Neuronal stem cell (in vitro differentiated cells): ENCODE measurements at regions not wholly inside any gene's neighbourhood (a gene's known extent, or its start where the extent isn't known, plus 50 kb on each side); places are given as distances from the start of the nearest gene placed in this dataset.
"Not testable (repeated sequence)": the region's sequence is repeated elsewhere in the genome, so short reads cannot be mapped to it uniquely, and the experiment has no call there.

Source experiments
- DNase-seq: peaks from one replicate; pipeline ENCODE4 v3.0.0-alpha.2; 2013; ENCODE audit warnings: low spot score
- H2AFZ ChIP-seq: one replicate; pipeline ENCODE4 v1.6.1; 2013; ENCODE audit warnings: mild to moderate bottlenecking, low read length, inconsistent platforms
- H2AK5ac ChIP-seq: 2 replicates; pipeline ENCODE4 v1.6.1; 2013; ENCODE audit warnings: low read depth, mild to moderate bottlenecking, inconsistent platforms, low read length, moderate library complexity, mixed read lengths
- H2BK120ac ChIP-seq: 2 replicates; pipeline ENCODE4 v1.6.1; 2013; ENCODE audit warnings: low read depth, mild to moderate bottlenecking, inconsistent platforms, low read length, moderate library complexity, mixed read lengths
- H2BK12ac ChIP-seq: one replicate; pipeline ENCODE4 v1.6.1; 2013; ENCODE audit warnings: low read length, inconsistent platforms
- H2BK15ac ChIP-seq: 2 replicates; pipeline ENCODE4 v1.6.1; 2013; ENCODE audit warnings: mild to moderate bottlenecking, low read length, inconsistent platforms, mixed read lengths
- H2BK5ac ChIP-seq: one replicate; pipeline ENCODE4 v1.6.1; 2013; ENCODE audit warnings: inconsistent platforms, mild to moderate bottlenecking, low read length, moderate library complexity
- H3K14ac ChIP-seq: one replicate; pipeline ENCODE4 v1.6.1; 2013; ENCODE audit warnings: low read length, inconsistent platforms
- H3K18ac ChIP-seq: 2 replicates; pipeline ENCODE4 v1.6.1; 2013; ENCODE audit warnings: low read length, inconsistent platforms
- H3K23ac ChIP-seq: 2 replicates; pipeline ENCODE4 v1.6.1; 2013; ENCODE audit warnings: low read depth, mild to moderate bottlenecking, mixed read lengths, low read length, inconsistent platforms; ENCODE audit not compliant: poor library complexity
- H3K27ac ChIP-seq: replicated peaks from 3 replicates; pipeline ENCODE4 v1.5.1; 2013; ENCODE audit warnings: low read length, inconsistent platforms
- H3K27me3 ChIP-seq, 3 experiments: 2 replicates each; pipeline ENCODE4 v1.6.1; 2013; ENCODE audit warnings: low read length in 3 of 3, mild to moderate bottlenecking in 2 of 3, inconsistent platforms in 1 of 3, low read depth in 1 of 3, mixed read lengths in 1 of 3, moderate library complexity in 1 of 3; ENCODE audit not compliant: control insufficient read depth in 3 of 3, insufficient read depth in 3 of 3
- H3K36me3 ChIP-seq, 2 donors: replicated peaks in 1 of 2; 2 replicates each; pipeline ENCODE4 v1.6.1; 2013; ENCODE audit warnings: low read length in 2 of 2; ENCODE audit not compliant: control insufficient read depth in 2 of 2, insufficient read depth in 2 of 2
- H3K4ac ChIP-seq: 2 replicates; pipeline ENCODE4 v1.6.1; 2013; ENCODE audit warnings: inconsistent platforms, mild to moderate bottlenecking, low read length, moderate library complexity
- H3K4me1 ChIP-seq, 2 donors: 1 replicate in 1 of 2; 2 replicates in 1 of 2; pipeline ENCODE4 v1.6.1; 2013; ENCODE audit warnings: low read length in 2 of 2, low read depth in 1 of 2; ENCODE audit not compliant: control insufficient read depth in 2 of 2, insufficient read depth in 1 of 2
- H3K4me2 ChIP-seq: one replicate; pipeline ENCODE4 v1.6.1; 2013; ENCODE audit warnings: mild to moderate bottlenecking, low read length, inconsistent platforms; ENCODE audit not compliant: insufficient read depth, poor library complexity, severe bottlenecking
- H3K4me3 ChIP-seq, 2 donors: 2 replicates each; pipeline ENCODE4 v1.5.1; 2013; ENCODE audit warnings: low read length in 2 of 2, mild to moderate bottlenecking in 2 of 2, inconsistent platforms in 1 of 2, moderate library complexity in 1 of 2
- H3K79me1 ChIP-seq: one replicate; pipeline ENCODE4 v1.6.1; 2013; ENCODE audit warnings: low read depth, mild to moderate bottlenecking, inconsistent platforms, low read length, moderate library complexity
- H3K9ac ChIP-seq: one replicate; pipeline ENCODE4 v1.6.1; 2013; ENCODE audit warnings: mild to moderate bottlenecking, low read depth, low read length, inconsistent platforms; ENCODE audit not compliant: poor library complexity
- H3K9me3 ChIP-seq, 2 donors: replicated peaks in 1 of 2; 2 replicates each; pipeline versions ENCODE3 to v1.6.1; 2013; ENCODE audit warnings: low read length in 2 of 2, mild to moderate bottlenecking in 2 of 2, inconsistent platforms in 1 of 2, low read depth in 1 of 2, mixed read lengths in 1 of 2, moderate library complexity in 1 of 2; ENCODE audit not compliant: control insufficient read depth in 2 of 2, insufficient read depth in 1 of 2
- H4K8ac ChIP-seq: one replicate; pipeline ENCODE4 v1.6.1; 2013; ENCODE audit warnings: low read depth, mild to moderate bottlenecking, inconsistent platforms, low read length, moderate library complexity
- H4K91ac ChIP-seq: one replicate; pipeline ENCODE4 v1.6.1; 2013; ENCODE audit warnings: low read length, low read depth, mild to moderate bottlenecking, inconsistent platforms; ENCODE audit not compliant: poor library complexity
- WGBS, 2 donors: extraction: QIAGEN DNeasy Blood & Tissue Kit; methylation state at CpG; one replicate each; pipeline ENCODE4 v1.1.7; 2013; ENCODE audit warnings: missing lambda C conversion rate in 2 of 2, mixed read lengths in 1 of 2; ENCODE audit not compliant: insufficient read length in 2 of 2, insufficient replicate concordance in 1 of 2; ENCODE audit errors: extremely low coverage in 2 of 2; 5-methylcytosine and 5-hydroxymethylcytosine counted together

DNA sequence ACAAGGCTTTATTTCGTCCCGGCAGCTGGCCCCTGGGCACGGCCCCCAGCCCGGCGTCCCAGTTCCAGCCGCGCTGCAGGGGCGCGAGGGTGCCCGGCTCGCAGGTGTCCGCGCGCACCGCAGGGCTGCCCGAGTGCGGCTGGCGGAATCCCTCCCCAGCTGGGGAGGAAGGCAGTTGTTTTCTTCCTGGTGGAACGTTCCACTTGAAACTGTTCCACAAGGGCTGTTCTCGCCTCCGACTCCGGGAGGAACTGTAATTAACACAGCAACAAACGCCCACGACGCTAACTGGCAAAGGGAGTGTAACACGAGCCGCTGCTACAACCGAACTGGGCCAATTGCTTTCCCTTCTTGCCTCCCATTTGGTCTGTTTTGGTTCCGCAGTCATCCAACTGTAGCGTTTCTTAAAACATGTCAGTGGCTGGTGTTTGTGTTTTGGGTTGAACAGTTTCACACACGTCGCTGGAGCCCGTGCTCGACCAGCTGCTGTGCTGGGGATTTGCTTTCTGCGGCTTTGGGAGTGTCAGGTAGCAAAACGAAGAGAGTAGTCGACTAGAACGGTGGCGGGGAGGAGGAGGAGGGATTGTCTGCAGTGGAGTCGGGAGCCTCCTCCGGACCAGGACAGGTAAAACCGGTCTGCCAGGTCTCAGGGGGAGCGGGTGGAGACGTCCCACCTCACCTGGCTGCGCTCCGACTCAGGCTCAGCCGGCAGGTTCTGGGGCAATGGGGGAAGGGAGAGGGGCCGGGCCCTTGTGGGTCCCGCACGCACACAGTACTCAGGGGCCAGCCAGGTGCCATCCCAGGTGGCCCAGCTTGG lies 131.6 kb upstream of the NIPBL start:
- H3K27ac ChIP-seq = no peak overlapping the region
- no peaks in the 10 kb centered on the region for H3K79me1 ChIP-seq
- no peak overlapping the region for H4K8ac ChIP-seq
- peak overlapping the region; percentile 25 for H2BK15ac ChIP-seq
- H3K18ac ChIP-seq = peak overlapping the region; percentile 23
- peak overlapping the region; percentile 38 for H3K9ac ChIP-seq
- peak overlapping the region; percentile 94 for H3K4me2 ChIP-seq
- no peak overlapping the region for H2BK120ac ChIP-seq
- H3K36me3 ChIP-seq = no peaks in the 10 kb centered on the region
- H3K4me3 ChIP-seq = peak overlapping the region; percentile 46 to 81
- H3K23ac ChIP-seq = no peak overlapping the region
- no peak overlapping the region for H2BK12ac ChIP-seq
- H2AK5ac ChIP-seq = no peak overlapping the region
- no peak overlapping the region for H3K4ac ChIP-seq
- no peaks in the 10 kb centered on the region for H3K9me3 ChIP-seq
- H3K4me1 ChIP-seq = peaks cover 3 to 9% of the 10 kb centered on the region in 2 donors
- no peak overlapping the region for H4K91ac ChIP-seq
- H3K14ac ChIP-seq = no peak overlapping the region
- H2AFZ ChIP-seq = peak overlapping the region; percentile 90
- peak; percentile 70 for DNase-seq
- no CpG with 5 or more reads among the region's 50 CpGs for WGBS, 2 donors
- no peak overlapping the region for H2BK5ac ChIP-seq
- H3K27me3 ChIP-seq = peaks cover 0 to 70% (median 22%) of the 10 kb centered on the region in 3 experiments

DNA sequence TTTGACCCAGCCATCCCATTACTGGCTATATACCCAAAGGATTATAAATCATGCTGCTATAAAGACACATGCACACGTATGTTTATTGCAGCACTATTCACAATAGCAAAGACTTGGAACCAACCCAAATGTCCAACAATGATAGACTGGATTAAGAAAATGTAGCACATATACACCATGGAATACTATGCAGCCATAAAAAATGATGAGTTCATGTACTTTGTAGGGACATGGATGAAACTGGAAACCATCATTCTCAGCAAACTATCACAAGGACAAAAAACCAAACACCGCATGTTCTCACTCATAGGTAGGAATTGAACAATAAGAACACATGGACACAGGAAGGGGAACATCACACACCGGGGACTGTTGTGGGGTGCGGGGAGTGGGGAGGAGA lies 128.8 kb upstream of the NIPBL start:
- H3K27me3 ChIP-seq = peaks cover 0 to 55% (median 22%) of the 10 kb centered on the region in 3 experiments
- H3K9ac ChIP-seq = not testable (repeated sequence)
- WGBS, 2 donors = no CpG with 5 or more reads among the region's 4 CpGs

DNA sequence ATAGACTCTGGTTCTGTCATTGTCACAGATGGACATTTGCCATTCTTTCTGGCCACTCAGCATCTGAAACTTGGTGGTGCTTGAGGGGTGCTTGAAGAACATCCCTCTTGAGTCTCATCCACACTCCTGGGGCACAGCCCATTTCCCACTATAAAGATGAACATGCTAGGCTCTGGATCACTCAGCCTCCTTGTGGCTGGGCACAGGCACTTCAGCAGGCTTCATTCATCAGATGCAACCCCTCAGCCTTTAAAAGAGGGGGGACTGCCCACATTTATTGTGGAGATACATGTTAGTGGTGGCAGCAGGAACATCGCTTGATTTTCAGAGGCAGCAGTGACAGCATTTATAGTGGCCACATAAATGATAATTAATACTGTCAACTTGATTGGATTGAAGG lies 124.7 kb upstream of the NIPBL start:
- Histone ChIP-seq H3K36me3 (no peaks in the 10 kb centered on the region), H3K27me3 (peaks cover 0 to 35% (median 0%) of the 10 kb centered on the region in 3 experiments), H2BK120ac (no peak overlapping the region), H3K27ac (no peak overlapping the region), H3K4ac (no peak overlapping the region), H3K9ac (no peak overlapping the region), H3K4me3 (no peak overlapping the region), H3K4me2 (no peak overlapping the region), H3K23ac (no peak overlapping the region), H2BK15ac (no peak overlapping the region), H4K8ac (no peak overlapping the region), H2AFZ (no peak overlapping the region), H3K4me1 (no peaks in the 10 kb centered on the region), H2AK5ac (no peak overlapping the region), H4K91ac (no peak overlapping the region), H3K18ac (no peak overlapping the region), H3K79me1 (no peaks in the 10 kb centered on the region), H3K14ac (no peak overlapping the region), H2BK12ac (no peak overlapping the region), H3K9me3 (no peaks in the 10 kb centered on the region), H2BK5ac (no peak overlapping the region)
- WGBS, 2 donors = no CpG with 5 or more reads among the region's 1 CpG
- DNase-seq = no peak

More for the DNA sequence above, 128.8 kb upstream of the NIPBL start:
- not testable (repeated sequence) for H2BK12ac ChIP-seq, H4K91ac ChIP-seq, H2AFZ ChIP-seq, H3K4me2 ChIP-seq, H4K8ac ChIP-seq, H2AK5ac ChIP-seq, H3K4me1 ChIP-seq, H2BK15ac ChIP-seq, H3K27ac ChIP-seq, H3K18ac ChIP-seq, H3K23ac ChIP-seq, DNase-seq, H3K36me3 ChIP-seq, H3K4ac ChIP-seq, H3K4me3 ChIP-seq, H2BK5ac ChIP-seq, H3K14ac ChIP-seq, H2BK120ac ChIP-seq, H3K79me1 ChIP-seq, H3K9me3 ChIP-seq

GRCh38 chr5:36755342-36755741 lies 121.2 kb upstream of the NIPBL start:
- no peak overlapping the region for H3K23ac ChIP-seq
- no peak overlapping the region for H3K14ac ChIP-seq
- no peak overlapping the region for H3K18ac ChIP-seq
- H3K9ac ChIP-seq = no peak overlapping the region
- H3K4me3 ChIP-seq = no peak overlapping the region
- no peaks in the 10 kb centered on the region for H3K9me3 ChIP-seq
- no peak overlapping the region for H2AFZ ChIP-seq
- no peak overlapping the region for H2BK120ac ChIP-seq
- peaks cover 0 to 20% (median 0%) of the 10 kb centered on the region in 3 experiments for H3K27me3 ChIP-seq
- no peaks in the 10 kb centered on the region for H3K36me3 ChIP-seq
- no peak overlapping the region for H4K91ac ChIP-seq
- no peak overlapping the region for H2BK5ac ChIP-seq
- H2BK12ac ChIP-seq = no peak overlapping the region
- H4K8ac ChIP-seq = no peak overlapping the region
- no peak overlapping the region for H2AK5ac ChIP-seq
- DNase-seq = no peak
- no peaks in the 10 kb centered on the region for H3K79me1 ChIP-seq
- WGBS, 2 donors = no CpG with 5 or more reads among the region's 3 CpGs
- no peak overlapping the region for H3K27ac ChIP-seq
- no peaks in the 10 kb centered on the region for H3K4me1 ChIP-seq
- H3K4me2 ChIP-seq = no peak overlapping the region
- H3K4ac ChIP-seq = no peak overlapping the region
- H2BK15ac ChIP-seq = no peak overlapping the region
